Germinal center (tissue), 1 donor: ENCODE measurements at regions not wholly inside any gene's neighbourhood (a gene's known extent, or its start where the extent isn't known, plus 50 kb on each side); places are given as distances from the start of the nearest gene placed in this dataset.
"Not testable (repeated sequence)": the region's sequence is repeated elsewhere in the genome, so short reads cannot be mapped to it uniquely, and the experiment has no call there.

Source experiments
- DNase-seq: peaks from one replicate; pipeline ENCODE4 v3.0.0; 2012; ENCODE audit warnings: mixed read lengths, low spot score

DNA sequence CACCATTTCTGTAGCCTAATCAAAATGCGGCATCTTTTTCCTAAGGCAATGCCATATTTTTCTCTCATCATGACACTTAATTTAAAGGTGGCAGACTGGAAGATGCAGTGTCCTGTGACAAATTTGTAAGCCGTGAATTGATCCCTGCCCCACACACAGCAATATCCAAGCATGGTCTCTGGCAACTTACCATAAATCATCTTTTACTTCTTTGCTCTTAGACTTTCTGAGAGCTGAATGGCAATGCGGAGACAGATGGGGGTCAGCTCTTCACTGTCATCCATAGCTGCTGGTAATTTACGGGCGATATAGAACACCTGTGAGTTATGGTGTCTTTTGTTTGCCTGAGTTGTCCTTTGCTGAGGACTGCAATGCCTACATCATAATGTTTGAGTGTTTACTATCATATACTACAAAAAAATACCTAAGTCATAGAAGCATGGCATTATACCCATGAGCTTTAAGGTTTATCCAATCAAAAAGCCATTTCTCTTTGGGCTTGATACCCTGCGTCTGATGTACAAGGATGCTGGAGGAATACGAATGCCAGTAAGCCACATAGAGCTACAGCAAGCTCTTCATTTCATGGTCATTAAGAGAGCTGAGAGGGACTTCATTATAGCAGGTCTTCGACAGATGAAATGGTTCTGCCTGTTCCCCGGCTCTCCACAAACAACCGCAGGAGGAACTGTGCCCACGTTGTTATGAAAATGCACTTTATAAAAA is 148.1 kb downstream of the TRIML1 start:
- no peak for DNase-seq

- no peak for DNase-seq
These were observed 150.4 kb downstream of the TRIML1 start for GRCh38 chr4:188289531-188290125.

DNA sequence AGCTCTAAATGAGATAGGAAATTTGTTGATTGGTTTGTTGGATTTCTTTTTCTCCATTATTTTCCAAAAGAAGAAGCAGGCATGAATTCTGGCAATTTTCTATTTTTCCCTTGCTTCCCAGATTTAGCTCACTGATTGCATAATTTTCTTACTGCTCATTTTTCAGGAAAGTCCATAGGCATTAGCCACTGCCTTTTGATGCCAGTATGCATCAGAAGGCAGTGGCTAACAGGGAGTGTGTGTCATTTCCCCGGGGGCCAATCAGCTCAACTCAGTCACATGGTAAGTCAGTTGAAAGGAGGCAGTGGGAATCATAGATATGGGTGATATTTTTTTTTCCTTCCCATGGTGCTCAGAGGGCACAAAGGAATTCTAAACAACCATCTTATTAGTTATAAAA is 156.7 kb downstream of the TRIML1 start:
- no peak for DNase-seq

DNA sequence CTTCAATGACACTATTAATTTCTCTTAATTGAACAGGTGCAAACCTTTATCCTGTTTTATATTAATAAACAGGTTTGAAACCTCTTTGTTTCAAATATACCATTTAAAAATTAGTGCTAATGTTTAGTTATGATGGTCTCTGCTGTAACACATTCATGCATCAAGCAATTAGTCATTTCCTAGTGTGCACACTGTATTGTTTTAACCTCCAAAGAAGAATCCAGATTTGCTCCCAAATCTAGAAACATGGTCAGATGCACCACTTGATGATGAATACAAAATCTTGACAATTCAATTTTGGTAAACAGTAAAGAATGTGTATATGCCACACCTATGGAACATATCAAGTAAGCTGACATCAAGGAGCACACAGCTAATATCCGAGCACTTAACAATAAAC is 157.1 kb downstream of the TRIML1 start:
- DNase-seq = no peak

GRCh38 chr4:188297873-188298272 is 158.6 kb downstream of the TRIML1 start:
- DNase-seq = no peak

- no peak for DNase-seq
These were observed 159.9 kb downstream of the TRIML1 start for GRCh38 chr4:188299161-188299560.

- no peak for DNase-seq
These were observed 161.1 kb downstream of the TRIML1 start for GRCh38 chr4:188300385-188300784.

DNA sequence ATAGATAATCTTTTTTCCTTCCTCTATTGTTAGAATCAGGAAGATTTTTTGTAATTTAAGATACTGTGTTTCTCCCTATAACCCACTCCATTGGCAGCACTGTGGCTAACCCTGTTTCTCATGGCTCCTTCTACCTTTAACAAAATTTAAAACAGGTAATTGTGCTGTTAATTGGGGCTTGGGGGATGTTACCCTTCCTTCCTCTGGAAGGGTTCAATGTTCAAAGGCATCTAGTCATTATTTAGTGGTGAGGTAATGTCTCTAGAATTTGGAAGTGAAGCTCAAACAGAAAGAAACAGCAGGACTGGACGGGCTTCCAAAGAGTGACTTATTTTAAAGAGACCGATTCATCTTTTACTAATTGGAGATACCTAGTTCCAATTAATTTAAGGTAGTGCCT is 166.4 kb downstream of the TRIML1 start:
- no peak for DNase-seq

- DNase-seq = no peak
These were observed 168.3 kb downstream of the TRIML1 start for GRCh38 chr4:188307591-188307990.

- no peak for DNase-seq
These were observed 168.9 kb downstream of the TRIML1 start for GRCh38 chr4:188308142-188308541.

- no peak for DNase-seq
These were observed 177.2 kb downstream of the TRIML1 start for GRCh38 chr4:188316391-188316790.

- no peak for DNase-seq
These were observed 189.7 kb downstream of the TRIML1 start for GRCh38 chr4:188328966-188329365.

DNA sequence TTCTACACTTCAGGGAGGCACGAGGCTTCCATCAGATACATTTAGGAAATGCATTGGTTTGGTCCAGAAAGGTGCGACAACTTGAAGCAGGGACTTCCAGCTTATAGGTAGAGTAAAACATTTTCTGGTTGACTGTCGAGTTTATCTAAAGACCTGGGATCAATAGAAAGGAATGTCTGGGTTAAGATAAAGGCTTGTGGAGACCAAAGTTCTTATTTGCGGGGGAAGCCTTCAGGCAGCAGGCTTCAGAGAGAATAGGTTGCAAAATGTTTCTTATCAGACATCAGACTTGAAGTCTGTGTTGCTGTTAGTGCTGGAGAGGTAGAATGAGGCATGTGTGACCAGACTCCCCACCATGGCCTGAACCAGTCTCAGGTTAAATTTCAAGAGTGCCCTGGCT is 190.3 kb downstream of the TRIML1 start:
- DNase-seq = no peak

DNA sequence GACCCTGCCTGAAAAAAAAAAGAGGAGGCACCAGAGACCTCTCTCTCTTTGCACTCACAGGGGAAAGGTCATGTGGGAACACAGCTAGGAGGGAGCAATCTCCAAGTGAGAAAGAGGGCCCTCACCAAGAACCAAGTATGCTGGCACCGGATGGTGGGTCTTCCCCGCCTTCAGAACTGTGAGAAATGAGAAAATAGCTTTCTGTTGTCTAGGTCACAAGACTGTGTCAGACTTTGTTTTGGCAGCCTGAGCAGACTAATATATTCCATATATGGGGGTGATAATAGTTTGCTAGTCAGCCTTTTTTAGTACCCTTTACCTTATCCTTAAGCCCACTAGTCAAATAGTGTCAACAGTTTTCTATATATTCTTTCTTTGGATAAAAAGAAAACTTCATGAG is 193.0 kb downstream of the TRIML1 start:
- no peak for DNase-seq

- no peak for DNase-seq
These were observed 197.7 kb downstream of the TRIML1 start for GRCh38 chr4:188336891-188337290.

- no peak for DNase-seq
These were observed 202.2 kb downstream of the TRIML1 start for GRCh38 chr4:188341428-188341827.

- DNase-seq = no peak
These were observed 207.0 kb downstream of the TRIML1 start for GRCh38 chr4:188346171-188346809.

GRCh38 chr4:188347339-188347738 is 208.1 kb downstream of the TRIML1 start:
- no peak for DNase-seq

- DNase-seq = not testable (repeated sequence)
These were observed 210.3 kb downstream of the TRIML1 start for GRCh38 chr4:188349569-188349968.

DNA sequence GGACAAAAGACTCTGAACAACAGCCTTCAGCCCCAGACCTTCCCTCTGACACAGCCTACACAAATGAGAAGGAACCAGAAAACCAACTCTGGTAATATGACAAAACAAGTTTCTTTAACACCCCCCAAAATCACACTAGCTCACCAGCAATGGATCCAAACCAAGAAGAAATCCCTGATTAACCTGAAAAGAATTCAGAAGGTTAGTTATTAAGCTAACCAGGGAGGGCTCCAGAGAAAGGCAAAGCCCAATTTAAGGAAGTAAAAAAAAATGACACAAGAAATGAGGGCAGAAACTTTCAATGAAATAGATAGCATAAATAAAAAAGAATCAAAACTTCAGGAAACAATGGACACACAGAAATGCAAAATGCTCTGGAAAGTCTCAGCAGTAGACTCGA is 224.0 kb downstream of the TRIML1 start:
- DNase-seq = no peak

- no peak for DNase-seq
These were observed 231.5 kb downstream of the TRIML1 start for GRCh38 chr4:188370777-188371176.

GRCh38 chr4:188372058-188372457 is 232.8 kb downstream of the TRIML1 start:
- no peak for DNase-seq

- DNase-seq = no peak
These were observed 233.6 kb downstream of the TRIML1 start for GRCh38 chr4:188372829-188373228.

GRCh38 chr4:188374871-188375270 is 235.6 kb downstream of the TRIML1 start:
- DNase-seq = no peak
